HG02798 (cell line): ENCODE measurements at regions not wholly inside any gene's neighbourhood (a gene's known extent, or its start where the extent isn't known, plus 50 kb on each side); places are given as distances from the start of the nearest gene placed in this dataset.
A peak's percentile ranks its signal among the peaks of the same experiment; 100 is the strongest.

Experiments
- ATAC-seq: cut with Tn5 transposase; IDR thresholded peaks from one replicate; pipeline ENCODE4 v1.9.1; 2021; ENCODE audit warnings: mild to moderate bottlenecking; ENCODE audit not compliant: unreplicated experiment, poor library complexity

GRCh38 chr2:222071911-222072310 lies 226.9 kb downstream of the PAX3 start:
- ATAC-seq: no peak

DNA sequence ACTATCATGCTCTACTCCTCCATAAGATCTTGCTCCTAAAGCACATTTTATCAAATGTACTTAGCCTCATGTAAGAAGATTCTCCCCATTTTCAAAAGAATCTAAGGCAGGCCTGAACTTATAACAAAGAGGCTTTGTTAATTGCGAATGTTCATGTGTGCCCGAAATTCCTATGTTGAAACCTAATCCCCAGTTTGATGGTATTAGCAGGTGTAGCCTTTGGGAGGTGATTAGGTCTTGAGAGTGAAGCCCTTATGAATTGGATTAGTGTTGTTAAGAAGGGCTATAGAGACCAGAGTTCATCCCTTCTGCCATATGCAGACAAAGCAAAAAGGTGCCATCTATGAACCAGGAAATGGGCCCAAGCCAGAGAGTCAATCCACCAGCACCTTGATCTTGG lies 234.5 kb downstream of the PAX3 start:
- ATAC-seq: no peak

DNA sequence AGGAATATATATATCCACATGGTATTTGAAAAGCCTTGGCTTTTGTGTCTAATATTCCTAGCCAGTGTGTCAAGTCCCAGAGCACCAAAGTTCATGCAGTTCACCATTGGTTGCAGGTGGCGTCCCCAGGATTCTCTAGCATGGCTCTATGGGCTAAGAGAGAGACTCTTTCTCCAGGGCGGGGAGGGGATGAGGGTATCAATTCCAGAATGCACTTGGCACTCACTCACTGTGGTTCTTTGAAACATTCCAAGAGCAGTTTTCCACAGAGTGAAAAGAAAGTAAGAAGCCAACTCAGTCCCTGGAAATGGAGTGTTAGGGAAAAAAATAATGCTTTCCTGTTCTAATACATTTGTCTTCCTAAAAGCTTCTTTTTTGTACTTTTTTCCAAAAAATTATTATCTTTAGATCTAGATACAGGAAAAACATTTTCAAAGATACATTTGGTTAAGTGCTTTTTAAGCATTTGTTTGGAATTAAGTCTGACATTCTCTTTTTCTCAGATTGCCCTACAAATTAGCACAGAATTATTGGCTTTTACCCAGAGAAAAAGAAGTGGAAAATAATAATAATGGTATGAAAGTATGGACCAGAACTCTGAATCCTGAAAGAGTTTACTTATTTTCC lies 239.9 kb downstream of the PAX3 start:
- ATAC-seq: no peak

DNA sequence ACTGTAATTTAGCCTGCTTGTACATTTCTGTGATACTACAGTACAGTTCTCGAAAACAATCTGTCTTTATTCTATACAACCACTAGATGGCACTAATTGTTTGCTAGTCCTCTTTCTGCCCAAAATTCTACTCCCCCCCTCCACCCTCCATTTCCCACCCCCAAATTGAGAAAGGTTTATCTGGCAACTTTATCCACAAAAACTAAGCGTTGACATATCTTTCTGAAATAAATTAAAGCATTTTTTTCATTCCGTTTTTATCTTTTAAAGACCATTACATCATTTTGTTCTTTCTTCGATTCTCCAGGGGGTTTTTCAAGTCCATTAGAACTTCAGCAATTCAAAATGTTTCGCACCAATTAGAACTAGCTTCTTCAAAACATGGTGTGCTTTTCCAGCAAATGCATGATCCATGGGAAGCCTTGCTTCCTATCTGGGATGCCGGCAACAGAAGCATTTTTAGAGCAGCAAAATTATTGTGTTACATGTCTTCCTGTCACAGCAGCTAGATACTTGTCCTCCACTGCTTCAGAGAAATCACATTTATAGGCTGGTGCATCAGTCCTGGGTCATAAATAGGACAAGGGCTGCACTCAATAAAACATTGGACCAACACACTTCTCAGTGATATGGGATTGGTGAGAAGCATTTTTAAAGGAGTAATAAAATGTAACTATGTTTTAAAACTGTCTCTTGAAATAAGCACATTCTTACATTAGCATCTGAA lies 241.3 kb downstream of the PAX3 start:
- ATAC-seq: peak; percentile 49

DNA sequence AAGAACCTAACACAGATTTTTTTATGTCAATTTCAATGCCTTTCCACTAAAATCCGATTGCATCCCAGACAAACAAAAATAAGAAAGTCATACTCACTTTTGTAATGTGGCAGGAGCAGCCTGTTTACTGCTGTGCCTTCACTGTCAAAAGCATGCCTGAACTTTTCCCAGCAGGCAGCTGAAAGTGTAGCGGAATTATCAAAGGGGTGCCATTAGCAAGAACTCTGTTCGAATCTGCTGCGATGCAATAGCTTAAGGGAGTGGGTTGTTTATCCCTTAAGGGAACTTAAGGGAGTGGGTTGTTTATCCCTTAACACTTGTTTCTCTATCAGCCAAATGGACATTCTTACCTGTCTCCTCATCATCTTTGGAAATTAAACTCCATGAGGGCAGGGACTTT lies 243.5 kb downstream of the PAX3 start:
- no peak for ATAC-seq

DNA sequence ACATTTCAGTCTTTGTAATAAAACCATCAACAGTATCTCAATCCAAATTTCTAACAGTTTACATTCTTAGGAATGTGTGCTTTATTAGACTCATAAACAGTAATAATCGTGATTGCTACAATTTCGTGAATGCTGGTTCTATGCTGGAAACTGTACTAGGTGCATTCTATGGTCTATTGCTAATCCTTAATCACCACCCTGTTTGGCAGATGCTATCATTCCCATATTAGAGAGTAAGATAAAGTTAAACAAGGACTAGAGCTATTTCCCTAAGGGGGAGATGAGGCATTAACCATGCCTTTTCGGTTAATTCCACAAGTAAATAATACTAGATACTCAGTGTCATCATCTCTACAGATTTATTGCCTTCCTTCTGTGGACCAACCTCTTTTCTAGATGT lies 244.0 kb downstream of the PAX3 start:
- ATAC-seq: no peak

GRCh38 chr2:222052934-222053367 lies 245.8 kb downstream of the PAX3 start:
- no peak for ATAC-seq

DNA sequence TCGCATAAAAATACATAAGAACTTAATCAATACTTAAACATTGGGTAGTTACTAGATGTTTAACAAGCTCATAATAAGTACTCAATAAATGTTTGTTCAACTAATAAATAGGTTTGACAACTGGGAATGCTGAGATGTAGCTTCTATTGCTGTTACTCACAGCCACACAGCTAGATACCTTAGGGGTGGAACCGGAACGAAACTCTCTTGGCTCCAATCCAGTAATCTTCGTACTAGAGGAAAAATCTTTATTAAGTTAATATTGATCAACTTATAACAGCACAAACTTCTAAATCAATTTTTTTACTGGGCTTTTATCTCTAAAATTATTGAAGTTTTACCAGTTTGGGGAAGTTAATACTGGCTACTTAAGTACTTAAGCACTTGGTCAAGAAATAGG lies 247.8 kb downstream of the PAX3 start:
- no peak for ATAC-seq

DNA sequence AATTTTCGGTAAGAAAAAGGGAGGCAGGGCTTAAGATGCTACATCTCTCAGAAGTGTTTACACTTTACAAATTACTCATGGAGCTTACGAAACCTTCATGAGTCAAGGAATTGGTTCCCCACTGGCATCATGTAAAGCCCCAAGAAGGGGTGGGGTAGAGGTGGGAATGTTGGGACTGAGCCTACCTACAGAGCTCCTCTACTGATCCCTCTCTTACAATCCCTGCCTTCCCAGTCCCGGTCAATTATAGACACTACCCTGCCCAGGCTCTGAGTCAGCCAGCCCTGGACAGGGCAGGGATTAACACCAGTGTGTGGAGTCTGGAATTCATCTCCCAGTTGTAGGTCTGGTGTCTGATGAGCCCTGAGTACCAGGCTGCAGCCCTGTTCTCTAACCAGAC lies 248.9 kb downstream of the PAX3 start:
- no peak for ATAC-seq

DNA sequence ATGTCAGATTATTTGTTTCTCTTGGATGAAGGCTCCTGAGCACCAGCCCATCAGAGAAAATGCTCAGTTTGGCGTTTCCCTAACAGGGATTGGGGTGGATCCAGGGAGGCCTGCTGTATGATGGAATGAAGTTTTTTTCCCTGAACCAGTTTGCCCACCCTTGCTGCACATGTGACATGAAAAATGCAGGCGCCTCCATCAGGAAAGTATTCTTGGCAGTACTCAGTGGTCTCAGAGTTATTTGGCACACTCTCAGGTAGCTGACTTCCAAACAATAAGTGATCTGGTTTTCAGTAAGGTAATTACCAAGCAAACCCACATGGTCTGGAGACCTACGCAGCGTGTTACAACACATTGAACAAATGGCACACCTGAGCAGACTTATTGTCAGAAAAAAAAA lies 254.9 kb downstream of the PAX3 start:
- no peak for ATAC-seq

- ATAC-seq: no peak
Measured at GRCh38 chr2:222042666-222043065, 256.1 kb downstream of the PAX3 start.

DNA sequence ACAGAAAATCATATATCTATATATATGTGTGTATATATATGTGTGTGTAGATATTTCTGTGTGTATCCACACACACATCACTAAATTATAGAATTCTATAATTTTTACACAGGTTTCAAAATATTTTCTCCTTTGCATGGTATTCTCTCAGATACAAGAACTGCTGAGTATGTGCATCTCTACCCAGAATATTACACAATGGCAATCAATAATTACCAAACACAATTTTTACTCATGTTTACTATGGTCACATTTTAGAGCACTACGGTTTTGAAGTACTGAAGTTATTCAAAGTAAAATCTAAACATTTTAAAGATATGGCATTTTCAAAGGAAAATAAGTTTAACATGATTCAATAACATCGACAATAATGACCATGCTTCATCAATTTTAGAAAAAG lies 258.5 kb downstream of the PAX3 start:
- no peak for ATAC-seq

DNA sequence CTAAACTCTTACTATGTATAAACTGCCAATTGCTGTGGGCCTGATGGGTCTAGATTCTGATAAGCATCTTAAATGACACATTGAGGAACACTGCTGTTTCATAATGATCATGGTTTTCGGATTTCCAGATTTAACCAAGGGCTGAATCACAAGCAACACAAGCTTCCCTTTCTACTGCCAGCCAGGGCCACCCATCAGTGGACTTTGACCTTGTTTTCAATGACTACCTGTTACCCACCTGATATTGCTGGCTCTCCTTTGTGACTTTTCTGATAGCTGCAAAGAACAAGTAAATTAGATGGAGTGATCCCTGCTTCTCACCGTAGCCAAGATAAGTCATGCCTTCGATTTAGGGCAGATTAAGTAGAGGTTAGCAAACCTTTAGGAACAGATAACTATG lies 259.0 kb downstream of the PAX3 start:
- no peak for ATAC-seq

- ATAC-seq: no peak
Measured at GRCh38 chr2:222038067-222038802, 260.6 kb downstream of the PAX3 start.

- no peak for ATAC-seq
Measured at GRCh38 chr2:222037211-222037610, 261.6 kb downstream of the PAX3 start.

DNA sequence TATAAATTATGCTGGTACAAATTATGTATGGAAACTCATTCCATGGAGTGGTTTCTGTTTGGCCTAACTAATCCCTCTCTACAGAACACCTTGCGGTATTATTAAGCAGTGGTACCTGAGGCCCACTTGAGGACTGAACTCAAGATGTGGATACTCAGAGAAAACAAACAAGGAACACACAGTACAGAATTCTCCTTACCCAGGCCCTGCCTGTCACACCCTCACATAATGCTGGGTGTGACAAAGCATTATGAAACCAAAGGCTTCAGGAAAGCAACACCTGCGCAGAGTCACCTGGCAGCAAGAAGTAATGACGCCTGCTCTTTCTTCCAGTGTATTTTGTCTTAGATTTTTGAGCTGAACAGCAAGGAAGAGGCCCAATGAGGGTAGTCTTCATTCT lies 264.7 kb downstream of the PAX3 start:
- ATAC-seq: no peak

DNA sequence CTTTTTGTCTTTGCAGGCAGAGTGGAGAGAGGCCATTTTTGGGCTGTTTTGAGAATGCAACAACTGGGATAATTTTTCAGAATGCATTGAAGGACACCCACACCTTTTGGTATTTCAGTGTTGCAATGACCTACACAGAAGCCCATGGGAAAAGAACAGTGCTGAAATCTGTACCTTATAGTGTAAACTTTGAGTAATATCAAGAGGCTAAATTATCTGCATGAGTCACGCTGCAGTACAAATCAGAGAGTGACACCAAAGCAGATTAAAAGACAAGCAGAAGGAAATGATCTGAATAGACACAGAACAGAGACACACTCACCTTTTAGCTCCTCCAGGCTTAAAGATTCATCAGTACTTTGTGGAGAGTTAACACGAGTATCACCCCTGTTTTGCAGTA lies 265.3 kb downstream of the PAX3 start:
- no peak for ATAC-seq

- ATAC-seq: no peak
Measured at GRCh38 chr2:222025881-222026271, 272.9 kb downstream of the PAX3 start.

DNA sequence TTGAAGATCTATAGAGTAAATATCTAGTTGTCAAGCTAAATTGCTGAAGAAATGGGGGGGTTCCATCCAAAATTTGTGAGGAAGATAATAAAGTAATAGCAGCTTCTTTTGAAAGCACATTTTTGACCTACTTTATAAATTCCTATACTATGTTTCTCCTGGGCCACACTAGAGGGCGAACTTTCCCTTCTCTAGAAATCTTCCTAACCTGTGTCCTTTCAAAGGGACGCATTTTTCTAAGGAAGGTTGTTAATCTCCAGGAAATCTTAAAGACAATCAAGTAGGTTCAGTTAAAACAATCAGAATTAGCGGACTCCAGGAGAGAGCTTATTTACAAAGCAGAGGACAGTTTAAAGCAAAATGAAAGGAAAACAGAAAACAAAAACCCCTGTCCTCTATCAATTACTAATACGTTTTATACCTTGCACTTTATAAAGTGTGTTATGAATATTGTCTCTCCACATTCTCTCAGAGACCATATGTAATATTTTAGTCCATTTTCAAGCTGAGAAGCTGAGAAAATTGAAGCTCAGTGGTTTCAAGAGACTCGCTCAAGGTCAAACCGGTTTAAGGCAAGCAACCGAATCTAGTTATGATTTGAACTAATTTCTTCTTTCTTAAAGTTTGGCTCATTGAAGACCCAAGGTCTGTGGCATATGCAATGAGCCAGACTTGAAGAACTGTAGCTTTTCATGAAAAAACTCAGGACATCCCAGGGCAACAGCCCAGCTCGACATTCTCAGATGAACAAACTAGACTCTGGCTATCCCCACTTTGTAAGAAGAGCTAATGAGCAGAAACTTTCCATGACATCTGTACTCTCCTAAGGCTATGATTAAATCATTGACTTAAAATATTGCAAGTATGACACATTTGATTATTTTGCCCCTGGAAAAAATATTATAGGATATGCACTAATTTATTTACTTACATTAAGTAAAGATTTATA lies 273.6 kb downstream of the PAX3 start:
- ATAC-seq: peak; percentile 44

- no peak for ATAC-seq
Measured at GRCh38 chr2:222017252-222017850, 281.4 kb downstream of the PAX3 start.
